ENCODE measurements at regions not wholly inside any gene's neighbourhood (a gene's known extent, or its start where the extent isn't known, plus 50 kb on each side); places are given as distances from the start of the nearest gene placed in this dataset.

DNA sequence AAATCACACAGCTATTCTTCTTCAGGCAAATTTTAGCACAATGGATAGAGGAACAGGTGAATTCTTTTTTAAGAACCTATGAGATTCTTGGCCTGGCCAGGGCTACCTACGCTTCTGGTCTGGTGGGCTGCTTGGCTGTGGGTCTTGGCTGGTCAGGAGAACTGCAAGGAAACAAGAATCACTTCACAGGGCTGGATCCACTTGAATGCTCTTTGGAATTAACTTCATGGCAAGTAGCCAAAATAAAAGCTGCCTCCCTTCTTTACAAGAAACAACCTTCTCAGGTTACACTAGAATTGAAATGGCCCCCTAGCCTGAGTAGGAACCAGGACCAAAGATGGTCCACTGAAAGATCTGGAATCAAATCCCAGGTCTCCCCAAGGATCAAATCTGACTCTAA lies 519.1 kb downstream of the IQCM start:
- TF ChIP-seq, protein P1, sequence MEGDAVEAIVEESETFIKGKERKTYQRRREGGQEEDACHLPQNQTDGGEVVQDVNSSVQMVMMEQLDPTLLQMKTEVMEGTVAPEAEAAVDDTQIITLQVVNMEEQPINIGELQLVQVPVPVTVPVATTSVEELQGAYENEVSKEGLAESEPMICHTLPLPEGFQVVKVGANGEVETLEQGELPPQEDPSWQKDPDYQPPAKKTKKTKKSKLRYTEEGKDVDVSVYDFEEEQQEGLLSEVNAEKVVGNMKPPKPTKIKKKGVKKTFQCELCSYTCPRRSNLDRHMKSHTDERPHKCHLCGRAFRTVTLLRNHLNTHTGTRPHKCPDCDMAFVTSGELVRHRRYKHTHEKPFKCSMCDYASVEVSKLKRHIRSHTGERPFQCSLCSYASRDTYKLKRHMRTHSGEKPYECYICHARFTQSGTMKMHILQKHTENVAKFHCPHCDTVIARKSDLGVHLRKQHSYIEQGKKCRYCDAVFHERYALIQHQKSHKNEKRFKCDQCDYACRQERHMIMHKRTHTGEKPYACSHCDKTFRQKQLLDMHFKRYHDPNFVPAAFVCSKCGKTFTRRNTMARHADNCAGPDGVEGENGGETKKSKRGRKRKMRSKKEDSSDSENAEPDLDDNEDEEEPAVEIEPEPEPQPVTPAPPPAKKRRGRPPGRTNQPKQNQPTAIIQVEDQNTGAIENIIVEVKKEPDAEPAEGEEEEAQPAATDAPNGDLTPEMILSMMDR (IDR thresholded peaks at IDR 0.05; ENCODE audit: low read depth, low read length, missing control alignments) = no peak
- no peak for DNase-seq (ENCODE audit: extremely low read depth, low read depth)
- H3K4me3 ChIP-seq (replicated peaks; ENCODE audit: low read depth, low read length) = no peak overlapping the region

DNA sequence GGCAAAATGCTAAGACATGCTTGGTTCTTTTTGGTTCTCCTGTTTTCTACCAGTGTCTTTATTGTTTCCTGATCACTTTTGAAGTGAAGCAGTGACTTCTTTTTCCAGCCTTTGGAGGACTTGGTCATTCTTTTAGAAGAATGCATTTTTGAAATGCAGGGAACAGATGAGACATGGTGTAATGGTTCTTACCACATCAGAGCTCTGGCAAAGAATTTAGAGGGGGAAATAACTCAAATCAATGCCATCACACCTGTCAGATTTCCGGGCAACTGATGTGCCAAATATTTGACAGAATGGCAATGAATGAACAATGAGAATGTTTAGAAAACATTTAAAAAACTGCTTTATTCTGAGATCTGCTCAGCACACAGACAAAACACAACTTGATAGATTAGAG lies 519.6 kb downstream of the IQCM start:
- no peak for DNase-seq (ENCODE audit: extremely low read depth, low read depth)
- TF ChIP-seq, protein P1 (IDR thresholded peaks at IDR 0.05; ENCODE audit: low read depth, low read length, missing control alignments) = no peak
- no peak overlapping the region for H3K4me3 ChIP-seq (replicated peaks; ENCODE audit: low read depth, low read length)

DNA sequence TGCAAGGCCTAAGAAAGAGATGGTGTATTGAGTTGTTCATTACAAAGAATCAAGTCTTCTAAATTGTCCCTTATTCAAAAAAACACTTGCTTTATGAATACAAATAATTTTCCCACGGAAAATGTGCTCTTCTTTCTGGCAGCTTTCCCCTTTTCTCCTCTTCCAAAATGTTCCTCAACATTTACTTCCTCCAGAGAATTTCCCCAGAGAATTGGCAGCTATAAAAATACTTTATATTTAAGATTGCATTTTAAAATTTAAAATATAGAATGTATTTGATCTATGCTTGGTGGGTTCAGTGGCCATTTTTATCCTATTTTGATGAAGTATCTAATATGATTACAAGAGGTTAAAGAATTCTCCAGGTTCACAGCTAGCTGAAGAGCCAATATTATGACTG lies 521.0 kb downstream of the IQCM start:
- no peak overlapping the region for H3K4me3 ChIP-seq (replicated peaks; ENCODE audit: low read depth, low read length)
- TF ChIP-seq, protein P1 (IDR thresholded peaks at IDR 0.05; ENCODE audit: low read depth, low read length, missing control alignments) = no peak
- no peak for DNase-seq (ENCODE audit: extremely low read depth, low read depth)

DNA sequence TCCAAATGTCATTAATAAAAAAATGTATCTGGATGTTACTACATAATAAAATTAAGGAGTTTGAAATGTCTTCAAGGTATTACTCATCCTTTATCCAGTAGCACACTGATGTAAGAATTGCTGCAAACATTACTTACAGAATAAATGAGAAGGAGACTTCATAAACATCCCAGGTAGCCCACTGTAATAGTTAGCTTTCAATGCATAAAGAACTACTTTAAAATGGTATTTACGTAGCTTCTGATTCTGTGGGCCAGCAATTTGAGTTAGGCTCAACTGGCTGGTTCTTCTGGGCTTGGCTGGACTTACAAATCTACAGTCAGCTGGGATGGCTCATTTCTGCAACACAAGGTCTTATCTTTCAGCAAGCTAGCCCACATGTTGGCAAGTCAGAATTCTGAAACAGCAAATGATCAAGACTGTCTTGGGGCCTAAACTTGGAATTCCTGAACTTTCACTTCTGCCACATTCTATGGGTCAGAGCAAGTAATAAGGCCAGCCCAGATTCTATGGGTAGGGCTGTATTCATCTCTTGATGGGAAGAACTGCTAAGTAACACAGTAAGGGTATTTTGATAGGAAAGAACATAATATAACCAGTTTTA lies 522.5 kb downstream of the IQCM start:
- no peak overlapping the region for H3K4me3 ChIP-seq (replicated peaks; ENCODE audit: low read depth, low read length)
- DNase-seq (ENCODE audit: extremely low read depth, low read depth) = no peak
- TF ChIP-seq, protein P1 (IDR thresholded peaks at IDR 0.05; ENCODE audit: low read depth, low read length, missing control alignments) = no peak

DNA sequence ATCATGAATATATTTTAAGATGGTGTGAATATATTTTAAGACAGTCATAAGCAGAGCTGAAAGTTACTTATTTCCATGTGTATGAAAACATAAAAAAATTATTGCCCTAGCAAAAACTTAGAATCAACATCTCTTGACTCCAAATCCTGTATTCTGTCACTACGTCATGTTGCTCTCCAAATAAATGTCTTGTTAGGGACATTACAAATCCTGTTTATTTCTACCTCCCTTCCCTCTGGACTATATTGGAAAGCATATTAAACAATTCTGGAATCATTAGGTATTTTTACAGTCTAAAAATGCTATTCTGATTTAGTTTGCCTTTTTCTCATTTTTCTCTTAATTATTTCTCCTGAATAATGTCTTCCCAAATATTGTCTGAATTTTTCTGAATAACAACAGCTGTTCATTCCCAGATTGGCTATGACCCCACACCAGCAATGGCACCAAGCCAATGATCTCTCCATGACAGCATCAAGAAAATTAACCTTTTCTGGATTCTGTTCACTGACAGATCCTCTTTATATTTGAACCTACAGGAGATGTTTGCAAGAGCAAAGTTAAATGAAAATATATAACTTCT lies 523.1 kb downstream of the IQCM start:
- TF ChIP-seq, protein P1 (IDR thresholded peaks at IDR 0.05; ENCODE audit: low read depth, low read length, missing control alignments) = no peak
- DNase-seq (ENCODE audit: extremely low read depth, low read depth) = no peak
- no peak overlapping the region for H3K4me3 ChIP-seq (replicated peaks; ENCODE audit: low read depth, low read length)

DNA sequence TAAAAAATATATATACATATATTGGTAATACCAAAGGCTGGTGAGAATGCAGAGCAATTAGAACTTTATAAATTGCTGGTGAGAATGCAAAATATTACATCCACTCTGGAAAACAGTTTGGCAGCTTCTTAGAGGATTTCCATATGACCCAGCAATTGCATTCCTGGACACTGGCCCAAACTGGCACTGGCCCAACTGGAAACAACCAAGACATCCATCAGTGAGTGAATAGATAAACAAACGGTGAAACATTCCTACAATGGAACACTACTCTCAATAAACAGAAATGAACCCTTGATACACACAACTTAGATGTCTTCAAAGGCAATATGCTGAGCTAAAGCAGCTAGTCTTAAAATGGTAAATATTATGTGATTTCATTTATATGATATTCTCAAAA lies 524.2 kb downstream of the IQCM start:
- no peak for DNase-seq (ENCODE audit: extremely low read depth, low read depth)
- no peak overlapping the region for H3K4me3 ChIP-seq (replicated peaks; ENCODE audit: low read depth, low read length)
- TF ChIP-seq, protein P1 (IDR thresholded peaks at IDR 0.05; ENCODE audit: low read depth, low read length, missing control alignments) = no peak

DNA sequence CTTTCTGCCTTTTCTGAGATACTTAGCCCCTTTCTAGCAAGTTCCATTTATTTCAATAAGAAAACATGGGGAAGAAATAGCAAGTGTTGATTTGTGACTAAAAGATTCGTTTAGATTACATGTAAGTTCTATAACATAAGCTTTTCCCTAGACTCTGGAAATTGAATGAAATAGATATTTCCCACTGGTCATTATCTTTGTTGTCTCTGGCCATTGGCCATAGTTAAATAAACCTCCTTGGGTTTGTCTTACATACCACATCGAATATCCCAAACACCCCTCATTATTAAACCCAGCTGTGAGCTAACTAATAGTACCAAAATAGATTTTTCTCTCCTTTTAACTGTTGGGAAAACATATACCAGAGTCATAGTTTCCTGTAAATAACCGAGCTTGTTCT lies 534.8 kb downstream of the IQCM start:
- TF ChIP-seq, protein P1 (IDR thresholded peaks at IDR 0.05; ENCODE audit: low read depth, low read length, missing control alignments) = no peak
- no peak overlapping the region for H3K4me3 ChIP-seq (replicated peaks; ENCODE audit: low read depth, low read length)
- no peak for DNase-seq (ENCODE audit: extremely low read depth, low read depth)

Measured in HFF-Myc (cell line).